Brain microvascular endothelial cell (primary cell): ENCODE measurements at regions not wholly inside any gene's neighbourhood (a gene's known extent, or its start where the extent isn't known, plus 50 kb on each side); places are given as distances from the start of the nearest gene placed in this dataset.
"Not testable (repeated sequence)": the region's sequence is repeated elsewhere in the genome, so short reads cannot be mapped to it uniquely, and the experiment has no call there.

ENCODE experiments used
- DNase-seq: peaks from one replicate; pipeline ENCODE4 v3.0.0-alpha.2; 2020
- H3K27ac ChIP-seq: fragments of 250-450 bp; sonication (Bioruptor Pico); 2 replicates; pipeline ENCODE4 v1.5.1; 2020; ENCODE audit warnings: mild to moderate bottlenecking, moderate library complexity
- H3K27me3 ChIP-seq: fragments of 250-450 bp; sonication (Bioruptor Pico); replicated peaks from 2 replicates; pipeline ENCODE4 v1.5.1; 2020; ENCODE audit warnings: mild to moderate bottlenecking
- H3K36me3 ChIP-seq: fragments of 250-450 bp; sonication (Bioruptor Pico); replicated peaks from 2 replicates; pipeline ENCODE4 v1.5.1; 2020; ENCODE audit warnings: mild to moderate bottlenecking
- H3K4me3 ChIP-seq: 2 replicates; pipeline ENCODE4 v1.5.1; 2011; ENCODE audit warnings: low read depth, mild to moderate bottlenecking, control low read depth, low read length, moderate library complexity
- in situ Hi-C: cut with HindIII; loops from 2 replicates; pipeline ENCODE4 v1.10.0; 2017; ENCODE audit warnings: low sequenced_read_pairs, low pct_ligation_motif_present
- TF ChIP-seq, protein P1 (sequence below): IDR thresholded peaks from 2 replicates; pipeline ENCODE4 v1.5.1; 2011; ENCODE audit warnings: low read depth, mild to moderate bottlenecking, moderate library complexity, low read length, control low read depth, inconsistent platforms; ENCODE audit errors: missing control alignments

DNA sequence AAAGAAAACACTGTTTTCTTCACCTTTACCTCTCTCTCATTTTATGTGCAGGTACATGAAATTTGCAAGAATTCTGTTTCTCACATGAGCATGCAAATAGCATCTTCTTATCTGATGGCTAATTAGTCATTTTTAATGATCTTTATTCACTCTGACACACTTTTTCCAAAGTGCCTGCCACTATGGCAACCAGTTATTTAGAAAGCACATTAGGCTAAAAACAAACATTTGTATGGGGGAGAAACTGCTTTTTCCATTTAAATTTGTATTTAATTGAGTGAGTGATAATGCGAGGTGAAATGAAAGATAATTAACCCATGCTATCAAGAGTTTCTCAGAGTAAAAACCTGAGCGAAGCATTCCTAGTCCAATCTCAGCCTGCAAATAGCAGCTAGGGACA, 365.0 kb downstream of the MAT2B start:
- Histone ChIP-seq H3K27ac (no peak overlapping the region), H3K27me3 (no peaks in the 10 kb centered on the region), H3K4me3 (no peak overlapping the region), H3K36me3 (no peaks in the 10 kb centered on the region)
- DNase-seq: no peak
- TF ChIP-seq, protein P1, sequence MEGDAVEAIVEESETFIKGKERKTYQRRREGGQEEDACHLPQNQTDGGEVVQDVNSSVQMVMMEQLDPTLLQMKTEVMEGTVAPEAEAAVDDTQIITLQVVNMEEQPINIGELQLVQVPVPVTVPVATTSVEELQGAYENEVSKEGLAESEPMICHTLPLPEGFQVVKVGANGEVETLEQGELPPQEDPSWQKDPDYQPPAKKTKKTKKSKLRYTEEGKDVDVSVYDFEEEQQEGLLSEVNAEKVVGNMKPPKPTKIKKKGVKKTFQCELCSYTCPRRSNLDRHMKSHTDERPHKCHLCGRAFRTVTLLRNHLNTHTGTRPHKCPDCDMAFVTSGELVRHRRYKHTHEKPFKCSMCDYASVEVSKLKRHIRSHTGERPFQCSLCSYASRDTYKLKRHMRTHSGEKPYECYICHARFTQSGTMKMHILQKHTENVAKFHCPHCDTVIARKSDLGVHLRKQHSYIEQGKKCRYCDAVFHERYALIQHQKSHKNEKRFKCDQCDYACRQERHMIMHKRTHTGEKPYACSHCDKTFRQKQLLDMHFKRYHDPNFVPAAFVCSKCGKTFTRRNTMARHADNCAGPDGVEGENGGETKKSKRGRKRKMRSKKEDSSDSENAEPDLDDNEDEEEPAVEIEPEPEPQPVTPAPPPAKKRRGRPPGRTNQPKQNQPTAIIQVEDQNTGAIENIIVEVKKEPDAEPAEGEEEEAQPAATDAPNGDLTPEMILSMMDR: no peak
- in situ Hi-C loops: no loop called here

GRCh38 chr5:163874431-163874830, 369.0 kb downstream of the MAT2B start:
- Histone ChIP-seq H3K4me3 (no peak overlapping the region), H3K27me3 (no peaks in the 10 kb centered on the region), H3K36me3 (no peaks in the 10 kb centered on the region), H3K27ac (no peak overlapping the region)
- in situ Hi-C loops: no loop called here
- TF ChIP-seq, protein P1: no peak
- DNase-seq: no peak

DNA sequence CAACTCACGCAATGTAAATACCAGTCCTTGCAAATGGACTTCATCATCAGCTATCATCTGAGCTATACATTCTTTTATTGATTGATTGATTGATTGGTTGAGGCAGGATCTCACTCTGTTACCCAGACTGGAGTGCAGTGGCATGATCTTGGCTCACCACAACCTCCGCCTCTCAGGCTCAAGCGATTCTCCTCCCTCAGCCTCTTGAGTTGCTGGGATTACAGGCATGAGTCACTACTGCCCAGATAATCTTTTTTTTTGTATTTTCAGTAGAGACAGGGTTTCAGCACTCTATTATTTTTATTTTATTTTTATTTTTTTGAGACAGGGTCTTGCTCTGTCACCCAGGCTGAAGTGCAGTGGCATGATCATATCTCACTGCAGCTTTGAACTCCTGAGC, 369.5 kb downstream of the MAT2B start:
- in situ Hi-C loops, H3K4me3 ChIP-seq, H3K36me3 ChIP-seq, H3K27me3 ChIP-seq, H3K27ac ChIP-seq: not testable (repeated sequence)
- DNase-seq: peak; percentile 2

DNA sequence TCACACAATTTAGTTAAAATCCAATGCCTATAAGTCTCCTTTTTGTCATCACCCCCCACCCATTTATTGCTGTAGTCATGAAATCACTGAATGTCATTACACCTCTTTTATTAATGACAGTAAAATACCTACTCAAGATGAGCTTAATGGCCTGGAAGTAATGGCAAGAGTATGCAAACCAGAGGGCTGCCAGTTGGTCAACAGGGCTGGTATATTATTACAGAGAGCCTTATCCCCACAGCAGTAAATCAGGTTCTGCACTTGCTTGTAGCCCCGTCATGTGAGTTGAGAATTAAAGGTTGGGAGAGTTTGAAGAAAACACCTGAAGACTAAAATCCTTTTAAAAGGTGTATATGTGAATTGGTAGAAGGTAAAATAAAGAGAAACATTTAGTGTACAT, 372.4 kb downstream of the MAT2B start:
- in situ Hi-C loops: no loop called here
- H3K27me3 ChIP-seq: no peaks in the 10 kb centered on the region

GRCh38 chr5:163878490-163878889, 373.1 kb downstream of the MAT2B start:
- TF ChIP-seq, protein P1: no peak

More for the DNA sequence above, 372.4 kb downstream of the MAT2B start:
- H3K27ac ChIP-seq: no peak overlapping the region
- no peak for DNase-seq
- H3K4me3 ChIP-seq: no peak overlapping the region
- no peaks in the 10 kb centered on the region for H3K36me3 ChIP-seq
- TF ChIP-seq, protein P1: no peak

DNA sequence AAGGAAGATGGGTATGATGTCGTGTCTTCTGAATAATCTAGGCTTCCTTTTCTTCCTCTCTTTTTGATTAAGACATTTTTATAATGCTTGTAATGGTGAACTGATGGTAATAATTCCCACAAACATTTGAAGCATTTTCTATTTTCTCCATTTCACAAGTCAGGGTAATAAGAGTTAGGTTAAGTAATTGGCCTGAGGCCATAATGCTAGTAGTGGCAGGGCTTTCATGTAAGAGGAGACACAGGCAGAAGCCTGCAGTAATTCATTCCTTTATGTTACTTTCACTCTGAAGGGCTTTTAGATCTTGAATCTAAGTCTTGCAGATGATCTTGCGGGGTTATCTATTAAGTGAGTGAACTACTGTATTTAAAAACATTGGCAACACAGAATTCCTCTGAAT, 374.9 kb downstream of the MAT2B start:
- no peak overlapping the region for H3K27ac ChIP-seq
- no peak for DNase-seq
- no peaks in the 10 kb centered on the region for H3K27me3 ChIP-seq
- TF ChIP-seq, protein P1: no peak
- H3K36me3 ChIP-seq: no peaks in the 10 kb centered on the region
- H3K4me3 ChIP-seq: no peak overlapping the region
- in situ Hi-C loops: no loop called here

More at GRCh38 chr5:163878490-163878889, 373.1 kb downstream of the MAT2B start:
- DNase-seq: no peak
- H3K27ac ChIP-seq: no peak overlapping the region
- no peaks in the 10 kb centered on the region for H3K36me3 ChIP-seq
- no peak overlapping the region for H3K4me3 ChIP-seq
- in situ Hi-C loops: no loop called here
- H3K27me3 ChIP-seq: no peaks in the 10 kb centered on the region

- DNase-seq: no peak
- H3K27ac ChIP-seq: no peak overlapping the region
Measured at GRCh38 chr5:163885117-163885516, 379.7 kb downstream of the MAT2B start.

More at GRCh38 chr5:163885117-163885516, 379.7 kb downstream of the MAT2B start:
- no peak overlapping the region for H3K4me3 ChIP-seq
- no peaks in the 10 kb centered on the region for H3K27me3 ChIP-seq
- H3K36me3 ChIP-seq: no peaks in the 10 kb centered on the region
- TF ChIP-seq, protein P1: no peak
- in situ Hi-C loops: no loop called here
